ENCODE measurements at regions not wholly inside any gene's neighbourhood (a gene's known extent, or its start where the extent isn't known, plus 50 kb on each side); places are given as distances from the start of the nearest gene placed in this dataset.

- TF ChIP-seq CTCF (IDR thresholded peaks at IDR 0.05; ENCODE audit: insufficient read depth, low read depth, low read length) = no peak
- no peak overlapping the region for H3K4me3 ChIP-seq (ENCODE audit: low read depth, low read length)
- H3K27me3 ChIP-seq (ENCODE audit: control insufficient read depth, insufficient read depth, low read length) = no peaks in the 10 kb centered on the region
- no peaks in the 10 kb centered on the region for H3K36me3 ChIP-seq (ENCODE audit: control insufficient read depth, insufficient read depth, low read length)
- DNase-seq (ENCODE audit: low read depth) = no peak
- CTCF ChIA-PET = no interaction called here
- POLR2A ChIA-PET = no interaction called here
Measured at GRCh38 chr2:153235516-153235915, 243.0 kb downstream of the RPRM start.

GRCh38 chr2:153232464-153232863 lies 246.1 kb downstream of the RPRM start:
- H3K36me3 ChIP-seq (ENCODE audit: control insufficient read depth, insufficient read depth, low read length) = no peaks in the 10 kb centered on the region
- H3K4me3 ChIP-seq (ENCODE audit: low read depth, low read length) = no peak overlapping the region
- TF ChIP-seq CTCF (IDR thresholded peaks at IDR 0.05; ENCODE audit: insufficient read depth, low read depth, low read length) = no peak
- DNase-seq (ENCODE audit: low read depth) = no peak
- H3K27me3 ChIP-seq (ENCODE audit: control insufficient read depth, insufficient read depth, low read length) = no peaks in the 10 kb centered on the region
- CTCF ChIA-PET = no interaction called here
- POLR2A ChIA-PET = no interaction called here

- DNase-seq (ENCODE audit: low read depth) = no peak
- no peaks in the 10 kb centered on the region for H3K27me3 ChIP-seq (ENCODE audit: control insufficient read depth, insufficient read depth, low read length)
- TF ChIP-seq CTCF (IDR thresholded peaks at IDR 0.05; ENCODE audit: insufficient read depth, low read depth, low read length) = no peak
- no peak overlapping the region for H3K4me3 ChIP-seq (ENCODE audit: low read depth, low read length)
- CTCF ChIA-PET = no interaction called here
- POLR2A ChIA-PET = no interaction called here
- H3K36me3 ChIP-seq (ENCODE audit: control insufficient read depth, insufficient read depth, low read length) = no peaks in the 10 kb centered on the region
Measured at GRCh38 chr2:153230977-153231376, 247.6 kb downstream of the RPRM start.

- no peaks in the 10 kb centered on the region for H3K36me3 ChIP-seq (ENCODE audit: control insufficient read depth, insufficient read depth, low read length)
- no peaks in the 10 kb centered on the region for H3K27me3 ChIP-seq (ENCODE audit: control insufficient read depth, insufficient read depth, low read length)
- CTCF ChIA-PET = no interaction called here
- DNase-seq (ENCODE audit: low read depth) = no peak
- no peak for TF ChIP-seq CTCF (IDR thresholded peaks at IDR 0.05; ENCODE audit: insufficient read depth, low read depth, low read length)
- H3K4me3 ChIP-seq (ENCODE audit: low read depth, low read length) = no peak overlapping the region
- POLR2A ChIA-PET = no interaction called here
Measured at GRCh38 chr2:153228904-153229303, 249.7 kb downstream of the RPRM start.

GRCh38 chr2:153227981-153228380 lies 250.6 kb downstream of the RPRM start:
- Histone ChIP-seq H3K36me3 (ENCODE audit: control insufficient read depth, insufficient read depth, low read length) (no peaks in the 10 kb centered on the region), H3K4me3 (ENCODE audit: low read depth, low read length) (no peak overlapping the region), H3K27me3 (ENCODE audit: control insufficient read depth, insufficient read depth, low read length) (no peaks in the 10 kb centered on the region)
- no peak for DNase-seq (ENCODE audit: low read depth)
- no peak for TF ChIP-seq CTCF (IDR thresholded peaks at IDR 0.05; ENCODE audit: insufficient read depth, low read depth, low read length)
- POLR2A ChIA-PET = no interaction called here
- CTCF ChIA-PET = no interaction called here

Data from BJ (cell line).